Neural crest cell (in vitro differentiated cells): ENCODE measurements at regions not wholly inside any gene's neighbourhood (a gene's known extent, or its start where the extent isn't known, plus 50 kb on each side); places are given as distances from the start of the nearest gene placed in this dataset.

Experiments used
- DNase-seq: peaks from one replicate; pipeline ENCODE4 v3.0.0; 2021; ENCODE audit warnings: low read depth, mixed read lengths, low spot score
- H3K27ac Mint-ChIP-seq: one replicate; pipeline ENCODE4 v1.8.0; 2021; ENCODE audit warnings: mild to moderate bottlenecking, mixed read lengths; ENCODE audit not compliant: unreplicated experiment
- H3K27me3 Mint-ChIP-seq: 2 replicates; pipeline ENCODE4 v1.8.0; 2021; ENCODE audit warnings: low read depth, mild to moderate bottlenecking, mixed read lengths
- H3K36me3 Mint-ChIP-seq: 2 replicates; pipeline ENCODE4 v1.8.0; 2021; ENCODE audit warnings: low read depth, mild to moderate bottlenecking, mixed read lengths
- H3K4me1 Mint-ChIP-seq: 2 replicates; pipeline ENCODE4 v1.8.0; 2021; ENCODE audit warnings: mixed read lengths
- H3K4me3 Mint-ChIP-seq: one replicate; pipeline ENCODE4 v1.8.0; 2021; ENCODE audit warnings: mild to moderate bottlenecking, mixed read lengths
- H3K9me3 Mint-ChIP-seq: 2 replicates; pipeline ENCODE4 v1.8.0; 2021; ENCODE audit warnings: mixed read lengths
- TF ChIP-seq, protein P1 (sequence below): fragments of 200-600 bp; sonication (generic); conservative IDR thresholded peaks from 2 replicates; pipeline ENCODE4 v1.5.0; 2021; ENCODE audit warnings: antibody characterized with exemption, mild to moderate bottlenecking

DNA sequence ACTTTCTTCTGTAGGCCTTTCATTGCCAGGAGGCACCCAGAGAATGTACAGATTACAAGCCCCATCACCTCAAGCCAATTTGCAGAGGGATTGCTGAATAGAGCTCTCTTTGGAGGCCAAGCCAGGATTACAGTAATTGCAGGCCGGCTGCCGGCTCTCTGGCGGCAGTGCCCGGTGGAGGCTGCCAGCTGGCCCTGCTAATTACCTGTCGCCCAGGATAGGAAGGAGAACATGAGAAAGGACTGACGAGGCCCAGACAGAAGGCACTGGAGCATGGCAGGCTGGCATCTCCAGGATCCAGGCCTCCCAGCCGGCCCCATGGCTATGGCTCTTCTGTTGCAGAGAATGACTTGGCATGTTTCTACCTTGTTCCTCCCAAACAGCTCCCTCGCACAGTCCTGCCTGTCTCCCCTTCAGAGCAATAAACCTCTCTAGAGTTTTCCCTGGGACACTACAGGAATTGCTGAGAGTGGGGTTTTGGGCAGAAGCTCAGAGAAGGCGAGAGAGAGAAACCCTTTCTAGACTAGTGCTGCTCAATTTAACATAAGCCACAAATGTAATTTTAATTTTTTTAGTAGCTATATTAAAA, 273.6 kb upstream of the PROK2 start:
- Mint-ChIP-seq H3K9me3 (peaks cover 8% of the 10 kb centered on the region), H3K27me3 (no peaks in the 10 kb centered on the region), H3K4me1 (no peaks in the 10 kb centered on the region), H3K27ac (no peak overlapping the region), H3K36me3 (no peaks in the 10 kb centered on the region), H3K4me3 (no peak overlapping the region)
- no peak for DNase-seq
- TF ChIP-seq, protein P1, sequence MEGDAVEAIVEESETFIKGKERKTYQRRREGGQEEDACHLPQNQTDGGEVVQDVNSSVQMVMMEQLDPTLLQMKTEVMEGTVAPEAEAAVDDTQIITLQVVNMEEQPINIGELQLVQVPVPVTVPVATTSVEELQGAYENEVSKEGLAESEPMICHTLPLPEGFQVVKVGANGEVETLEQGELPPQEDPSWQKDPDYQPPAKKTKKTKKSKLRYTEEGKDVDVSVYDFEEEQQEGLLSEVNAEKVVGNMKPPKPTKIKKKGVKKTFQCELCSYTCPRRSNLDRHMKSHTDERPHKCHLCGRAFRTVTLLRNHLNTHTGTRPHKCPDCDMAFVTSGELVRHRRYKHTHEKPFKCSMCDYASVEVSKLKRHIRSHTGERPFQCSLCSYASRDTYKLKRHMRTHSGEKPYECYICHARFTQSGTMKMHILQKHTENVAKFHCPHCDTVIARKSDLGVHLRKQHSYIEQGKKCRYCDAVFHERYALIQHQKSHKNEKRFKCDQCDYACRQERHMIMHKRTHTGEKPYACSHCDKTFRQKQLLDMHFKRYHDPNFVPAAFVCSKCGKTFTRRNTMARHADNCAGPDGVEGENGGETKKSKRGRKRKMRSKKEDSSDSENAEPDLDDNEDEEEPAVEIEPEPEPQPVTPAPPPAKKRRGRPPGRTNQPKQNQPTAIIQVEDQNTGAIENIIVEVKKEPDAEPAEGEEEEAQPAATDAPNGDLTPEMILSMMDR = no peak

DNA sequence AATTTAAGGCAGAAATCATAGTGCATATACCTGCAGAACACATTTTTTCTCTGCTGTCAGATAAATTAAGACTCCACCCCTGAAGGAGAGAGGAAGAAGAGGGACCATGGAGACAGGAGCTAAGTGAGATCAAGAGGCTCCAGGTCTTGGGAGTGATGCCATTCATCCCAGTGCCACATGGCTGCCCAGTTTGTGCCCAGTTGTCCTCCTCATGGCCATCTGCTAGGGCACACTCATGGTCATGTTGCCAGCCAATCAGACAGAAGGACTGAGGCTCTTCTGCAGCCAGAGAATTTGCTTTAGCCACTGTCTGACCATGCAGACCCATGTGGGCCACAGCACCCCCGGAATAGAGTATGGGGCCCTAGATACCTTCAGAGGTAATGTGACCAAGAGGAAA, 270.5 kb upstream of the PROK2 start:
- H3K4me1 Mint-ChIP-seq = no peaks in the 10 kb centered on the region
- no peaks in the 10 kb centered on the region for H3K9me3 Mint-ChIP-seq
- H3K36me3 Mint-ChIP-seq = no peaks in the 10 kb centered on the region
- no peak overlapping the region for H3K27ac Mint-ChIP-seq
- no peak for DNase-seq
- no peaks in the 10 kb centered on the region for H3K27me3 Mint-ChIP-seq
- H3K4me3 Mint-ChIP-seq = no peak overlapping the region
- TF ChIP-seq, protein P1 = no peak

DNA sequence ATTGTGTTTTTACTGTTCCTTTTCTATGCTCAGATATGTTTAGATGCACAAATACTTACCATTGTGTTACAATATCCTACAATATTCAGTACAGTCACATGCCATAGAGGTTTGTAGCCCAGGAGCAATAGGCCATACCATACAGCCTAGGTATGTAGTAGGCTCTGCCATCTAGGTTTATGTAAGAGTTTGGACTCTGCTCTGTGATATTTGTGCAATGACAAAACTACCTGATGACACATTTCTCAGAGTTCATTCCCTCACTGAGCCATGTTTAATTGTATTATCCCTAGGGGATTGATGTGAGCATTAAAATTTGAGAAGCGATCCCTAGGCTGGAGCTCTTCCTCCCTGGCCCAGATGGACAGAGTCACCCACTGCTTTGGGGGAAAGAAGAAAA, 270.0 kb upstream of the PROK2 start:
- no peaks in the 10 kb centered on the region for H3K27me3 Mint-ChIP-seq
- H3K27ac Mint-ChIP-seq = no peak overlapping the region
- no peak for DNase-seq
- H3K36me3 Mint-ChIP-seq = no peaks in the 10 kb centered on the region
- H3K4me3 Mint-ChIP-seq = no peak overlapping the region
- H3K9me3 Mint-ChIP-seq = no peaks in the 10 kb centered on the region
- no peaks in the 10 kb centered on the region for H3K4me1 Mint-ChIP-seq
- TF ChIP-seq, protein P1 = no peak

DNA sequence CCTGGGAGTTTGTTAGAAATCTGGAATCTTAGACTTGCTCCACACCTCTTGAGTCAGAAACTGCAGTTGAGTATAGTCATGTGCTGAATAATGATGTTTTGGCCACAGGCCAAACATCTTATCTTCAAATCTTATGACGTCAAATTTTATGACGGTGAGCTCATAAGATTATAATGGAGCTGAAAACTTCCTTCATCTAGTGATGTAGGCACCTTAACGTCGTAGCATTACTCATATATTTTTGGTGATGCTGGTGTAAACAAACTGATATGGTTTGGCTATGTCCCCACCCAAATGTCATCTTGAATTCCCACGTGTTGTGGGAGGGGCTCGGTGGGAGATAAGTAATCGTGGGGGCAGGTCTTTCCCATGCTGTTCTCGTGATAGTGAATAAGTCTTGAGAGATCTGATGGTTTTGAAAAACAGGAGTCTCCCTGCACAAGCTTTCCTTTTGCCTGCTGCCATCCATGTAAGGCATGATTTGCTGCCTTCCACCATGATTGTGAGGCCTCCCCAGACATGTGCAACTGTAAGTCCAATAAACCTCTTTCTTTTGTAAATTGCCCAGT, 268.0 kb upstream of the PROK2 start:
- no peaks in the 10 kb centered on the region for H3K4me1 Mint-ChIP-seq
- H3K27ac Mint-ChIP-seq = no peak overlapping the region
- H3K27me3 Mint-ChIP-seq = no peaks in the 10 kb centered on the region
- TF ChIP-seq, protein P1 = no peak
- DNase-seq = no peak
- no peaks in the 10 kb centered on the region for H3K36me3 Mint-ChIP-seq
- no peaks in the 10 kb centered on the region for H3K9me3 Mint-ChIP-seq
- H3K4me3 Mint-ChIP-seq = no peak overlapping the region

DNA sequence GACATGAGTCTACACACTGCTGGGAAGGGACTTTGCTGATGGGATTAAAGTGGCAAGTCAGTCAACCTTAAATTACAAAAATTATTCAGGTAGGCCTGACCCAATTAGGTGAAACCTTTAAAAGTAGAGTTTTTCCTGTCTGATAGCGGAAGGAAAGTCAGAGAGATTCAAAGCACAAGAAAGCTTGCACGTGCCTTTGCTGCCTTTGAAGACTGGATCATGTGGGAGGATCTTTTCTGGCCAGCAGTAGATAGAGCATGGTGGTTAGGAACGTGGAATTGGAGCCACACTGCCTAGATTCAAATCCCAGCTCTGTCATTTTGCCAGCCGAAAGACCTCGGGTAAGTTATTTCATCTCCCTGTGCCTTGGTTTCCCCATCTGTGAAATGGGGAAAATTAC, 265.8 kb upstream of the PROK2 start:
- H3K27ac Mint-ChIP-seq = no peak overlapping the region
- no peaks in the 10 kb centered on the region for H3K4me1 Mint-ChIP-seq
- TF ChIP-seq, protein P1 = no peak
- no peak overlapping the region for H3K4me3 Mint-ChIP-seq
- no peaks in the 10 kb centered on the region for H3K27me3 Mint-ChIP-seq
- H3K36me3 Mint-ChIP-seq = no peaks in the 10 kb centered on the region
- no peak for DNase-seq
- no peaks in the 10 kb centered on the region for H3K9me3 Mint-ChIP-seq
